ENCODE measurements at regions not wholly inside any gene's neighbourhood (a gene's known extent, or its start where the extent isn't known, plus 50 kb on each side); places are given as distances from the start of the nearest gene placed in this dataset.

GRCh38 chr2:121093692-121094091 lies 191.3 kb downstream of the TFCP2L1 start:
- Histone ChIP-seq H3K9ac (ENCODE audit: low read length) (no peak overlapping the region), H3K9me3 (ENCODE audit: low read length) (no peaks in the 10 kb centered on the region), H4K20me1 (ENCODE audit: insufficient read depth) (no peaks in the 10 kb centered on the region), H3K27me3 (ENCODE audit: insufficient read depth, low read depth, low read length) (no peaks in the 10 kb centered on the region), H3K79me2 (replicated peaks; ENCODE audit: insufficient read depth, low read length) (no peaks in the 10 kb centered on the region), H3K4me3 (ENCODE audit: low read length) (no peak overlapping the region), H3K27ac (ENCODE audit: low read length) (peak overlapping the region; percentile 14), H3F3A (ENCODE audit: insufficient read depth, low read length, poor library complexity, severe bottlenecking) (no peaks in the 10 kb centered on the region), H3K4me2 (ENCODE audit: low read length) (no peak overlapping the region), H3K36me3 (ENCODE audit: insufficient read depth, low read length) (no peaks in the 10 kb centered on the region), H2AFZ (ENCODE audit: low read depth, low read length) (no peak overlapping the region), H3K9me2 (ENCODE audit: insufficient read depth, low read length) (no peaks in the 10 kb centered on the region)
- TF ChIP-seq CTCF (IDR thresholded peaks at IDR 0.05; ENCODE audit: poor library complexity, severe bottlenecking) (peak; percentile 29), MXI1 (conservative IDR thresholded peaks at IDR 0.05; ENCODE audit: poor library complexity, severe bottlenecking) (no peak), EP300 (conservative IDR thresholded peaks at IDR 0.05; ENCODE audit: poor library complexity, severe bottlenecking) (peak; percentile 58), SMC3 (conservative IDR thresholded peaks at IDR 0.05; ENCODE audit: poor library complexity) (peak; percentile 26), RAD21 (conservative IDR thresholded peaks at IDR 0.05) (peak; percentile 58), REST (IDR thresholded peaks at IDR 0.05; ENCODE audit: borderline replicate concordance) (no peak)

DNA sequence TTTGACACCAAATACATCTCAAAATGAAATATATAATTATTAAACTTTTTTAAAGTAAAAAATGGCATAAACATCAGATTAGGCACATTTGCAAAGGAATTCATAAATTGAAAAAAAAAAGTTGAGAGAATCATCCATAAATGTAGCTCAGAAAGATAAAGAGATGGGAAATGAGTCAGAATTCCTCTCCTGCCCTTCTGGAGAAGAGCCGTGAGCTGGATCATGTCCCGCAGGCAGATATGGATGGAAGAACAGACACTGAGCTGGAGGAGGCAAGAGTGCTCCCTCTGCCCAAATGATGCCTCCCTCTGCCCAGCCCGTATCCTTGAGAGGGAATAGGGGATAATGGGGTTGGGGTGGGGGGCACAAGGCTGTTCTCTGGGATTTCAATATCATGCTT lies 190.9 kb downstream of the TFCP2L1 start:
- no peaks in the 10 kb centered on the region for H4K20me1 ChIP-seq (ENCODE audit: insufficient read depth)
- no peaks in the 10 kb centered on the region for H3K9me3 ChIP-seq (ENCODE audit: low read length)
- no peaks in the 10 kb centered on the region for H3K79me2 ChIP-seq (replicated peaks; ENCODE audit: insufficient read depth, low read length)
- no peak overlapping the region for H3K27ac ChIP-seq (ENCODE audit: low read length)
- H3K4me3 ChIP-seq (ENCODE audit: low read length), result no peak overlapping the region
- TF ChIP-seq SMC3 (conservative IDR thresholded peaks at IDR 0.05; ENCODE audit: poor library complexity) (no peak), REST (IDR thresholded peaks at IDR 0.05; ENCODE audit: borderline replicate concordance) (no peak), MXI1 (conservative IDR thresholded peaks at IDR 0.05; ENCODE audit: poor library complexity, severe bottlenecking) (no peak), EZH2 (IDR thresholded peaks at IDR 0.05; ENCODE audit: borderline replicate concordance, insufficient read depth, low read length, poor library complexity, severe bottlenecking) (no peak), TAF1 (IDR thresholded peaks at IDR 0.05; ENCODE audit: low read depth) (no peak), EP300 (conservative IDR thresholded peaks at IDR 0.05; ENCODE audit: poor library complexity, severe bottlenecking) (no peak), CTCF (IDR thresholded peaks at IDR 0.05; ENCODE audit: poor library complexity, severe bottlenecking) (no peak), POLR2AphosphoS5 (IDR thresholded peaks at IDR 0.05) (no peak), RAD21 (conservative IDR thresholded peaks at IDR 0.05) (no peak)
- H3K4me2 ChIP-seq (ENCODE audit: low read length), result no peak overlapping the region
- no peaks in the 10 kb centered on the region for H3K36me3 ChIP-seq (ENCODE audit: insufficient read depth, low read length)
- H3K27me3 ChIP-seq (ENCODE audit: insufficient read depth, low read depth, low read length), result no peaks in the 10 kb centered on the region
- no peak overlapping the region for H2AFZ ChIP-seq (ENCODE audit: low read depth, low read length)
- H3F3A ChIP-seq (ENCODE audit: insufficient read depth, low read length, poor library complexity, severe bottlenecking), result no peaks in the 10 kb centered on the region
- H3K9ac ChIP-seq (ENCODE audit: low read length), result no peak overlapping the region
- no peaks in the 10 kb centered on the region for H3K9me2 ChIP-seq (ENCODE audit: insufficient read depth, low read length)

Data from neural cell (in vitro differentiated cells).